HG03060 (cell line): ENCODE measurements at regions not wholly inside any gene's neighbourhood (a gene's known extent, or its start where the extent isn't known, plus 50 kb on each side); places are given as distances from the start of the nearest gene placed in this dataset.
"Not testable (repeated sequence)": the region's sequence is repeated elsewhere in the genome, so short reads cannot be mapped to it uniquely, and the experiment has no call there.

Experiments
- ATAC-seq: cut with Tn5 transposase; IDR thresholded peaks from one replicate; pipeline ENCODE4 v1.9.1; 2021; ENCODE audit warnings: low read depth, moderate number of reproducible peaks; ENCODE audit not compliant: unreplicated experiment

DNA sequence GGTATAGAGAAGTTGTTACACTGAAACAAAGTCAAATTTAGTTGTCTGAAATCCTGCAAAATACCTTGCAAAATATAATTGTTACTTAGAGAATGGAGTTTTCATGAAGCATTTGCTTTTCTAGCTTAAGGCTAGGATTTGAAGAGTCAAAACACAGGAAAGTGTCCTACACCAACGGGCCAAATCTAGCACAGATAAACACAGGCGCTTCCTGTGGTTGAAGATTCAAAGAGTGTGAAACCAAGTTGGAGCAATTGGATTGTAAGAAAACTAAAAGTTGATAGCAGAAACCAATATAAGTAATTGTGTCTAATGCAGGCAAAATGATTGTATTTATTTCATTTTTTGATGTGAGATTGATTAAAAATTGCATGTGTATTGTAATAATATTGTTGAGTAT lies 2002.5 kb upstream of the TENM3 start:
- ATAC-seq, result no peak

- no peak for ATAC-seq
Observed at GRCh38 chr4:180253419-180253818, 1989.8 kb upstream of the TENM3 start.

DNA sequence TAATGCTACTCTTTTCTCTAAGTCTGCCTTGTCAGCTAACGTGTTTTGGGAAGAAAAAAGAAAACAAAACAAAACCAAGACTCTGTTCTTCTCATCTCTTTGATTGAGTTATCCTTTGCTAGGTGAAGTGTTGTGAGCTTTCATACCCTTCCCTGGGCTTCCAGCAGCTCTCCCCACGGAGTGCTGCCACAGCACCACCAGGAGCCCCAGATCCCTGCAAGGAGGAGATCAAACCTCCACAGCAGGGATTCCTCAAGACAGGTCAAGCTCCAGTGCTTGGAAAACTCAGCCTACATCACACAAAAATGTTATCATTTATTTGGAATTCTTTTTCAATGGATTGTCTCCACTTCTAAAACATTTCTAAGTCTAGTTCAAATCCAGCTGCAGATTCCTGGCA lies 1981.9 kb upstream of the TENM3 start:
- no peak for ATAC-seq

DNA sequence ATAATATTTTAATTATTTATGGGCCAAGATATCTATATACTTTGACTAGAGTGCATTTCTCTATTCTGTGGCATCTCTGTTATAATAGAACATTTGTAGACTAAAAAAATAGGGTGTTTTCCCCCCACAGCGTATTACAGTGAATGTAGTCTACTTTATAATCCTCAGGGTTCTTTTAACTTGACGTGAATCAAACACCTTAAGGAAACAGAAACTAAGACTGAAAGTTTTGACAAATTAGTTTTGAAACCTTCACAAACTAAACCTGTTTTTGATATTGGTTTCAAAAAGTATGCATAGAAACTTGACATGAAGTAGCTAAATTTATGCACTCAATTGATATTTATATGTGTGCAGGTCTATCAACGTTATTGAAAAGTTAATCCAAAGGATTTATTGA lies 1963.1 kb upstream of the TENM3 start:
- peak; percentile 61 for ATAC-seq

DNA sequence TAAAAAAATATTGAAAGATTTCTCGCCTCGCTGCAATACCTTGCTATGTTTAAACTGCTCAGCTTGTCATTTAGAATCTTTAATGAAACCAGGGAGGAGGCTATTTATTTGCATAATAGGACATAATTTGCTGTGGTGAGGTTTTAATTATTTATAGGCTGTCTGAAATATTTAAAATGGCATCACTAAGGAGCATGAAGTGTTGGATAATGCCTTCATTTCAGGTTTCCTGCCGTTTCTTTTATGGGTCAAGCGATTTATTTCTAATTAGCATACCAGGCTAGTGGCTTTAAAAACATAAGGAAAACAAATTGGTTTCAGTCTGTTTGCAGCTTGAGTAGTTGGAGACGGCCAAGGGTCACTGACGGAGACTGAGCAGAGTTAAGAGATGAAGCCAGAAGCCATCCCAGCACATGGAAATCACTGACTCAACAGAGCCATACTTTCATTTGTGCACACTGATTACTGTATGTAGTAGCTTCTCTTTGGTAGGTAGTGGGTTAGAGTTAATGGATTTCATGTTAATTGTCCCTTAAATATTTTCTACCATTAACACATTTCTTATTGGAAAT lies 1962.4 kb upstream of the TENM3 start:
- no peak for ATAC-seq

DNA sequence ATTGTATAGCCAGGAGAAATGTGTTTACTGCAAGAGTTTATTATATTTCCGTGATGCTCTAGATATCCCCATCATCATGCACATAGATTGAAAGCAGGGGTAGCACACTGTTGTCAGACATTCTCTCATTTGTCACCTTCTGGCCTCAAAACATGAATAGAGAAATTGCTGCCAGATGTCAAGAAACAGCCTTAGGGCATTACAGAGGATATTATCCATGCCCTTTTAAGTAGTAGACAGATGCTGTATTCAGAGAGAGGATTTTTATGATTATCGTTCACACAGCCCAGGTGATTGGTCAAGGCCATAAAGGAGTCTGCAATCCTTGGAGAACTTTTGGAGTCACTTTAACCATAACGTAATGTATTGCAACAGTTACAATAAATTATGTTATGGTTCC lies 1961.5 kb upstream of the TENM3 start:
- no peak for ATAC-seq

DNA sequence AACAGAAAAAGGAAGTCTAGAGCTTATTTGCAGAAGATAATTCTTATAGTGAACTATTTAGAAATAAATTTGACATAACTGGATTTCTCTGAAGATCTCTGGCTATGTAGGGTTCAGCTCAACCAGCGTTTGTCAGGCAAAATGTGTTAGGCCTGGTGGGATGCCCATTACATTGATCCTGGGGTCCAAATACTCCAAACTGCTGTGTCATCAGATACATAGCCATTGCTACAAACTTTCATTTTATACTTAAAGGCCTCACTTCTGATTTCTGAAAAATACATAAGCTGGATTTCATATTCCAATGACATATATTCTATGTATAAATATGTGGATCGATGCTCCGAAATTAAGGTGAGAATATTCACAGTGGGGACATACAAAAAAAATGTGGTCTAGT lies 1958.9 kb upstream of the TENM3 start:
- ATAC-seq, result no peak

DNA sequence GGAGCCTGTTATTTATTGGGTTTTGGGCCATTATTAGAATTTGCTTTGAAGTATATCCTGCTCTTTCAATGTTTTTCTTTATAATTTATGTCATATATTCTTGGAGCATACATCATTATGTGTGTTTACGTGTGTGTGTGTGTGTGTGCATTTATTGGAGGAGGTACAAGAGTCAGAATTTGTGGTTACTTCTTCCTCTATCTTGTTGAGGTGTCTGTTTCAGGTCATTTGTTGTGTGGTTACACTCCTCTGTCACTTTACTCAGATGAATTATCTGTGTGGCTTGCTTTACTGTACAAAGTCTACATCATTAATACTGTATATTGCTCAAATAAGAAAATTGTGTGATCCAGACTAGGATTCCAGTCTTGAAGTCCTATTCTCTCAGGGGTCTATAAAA lies 1957.4 kb upstream of the TENM3 start:
- ATAC-seq, result peak; percentile 74

DNA sequence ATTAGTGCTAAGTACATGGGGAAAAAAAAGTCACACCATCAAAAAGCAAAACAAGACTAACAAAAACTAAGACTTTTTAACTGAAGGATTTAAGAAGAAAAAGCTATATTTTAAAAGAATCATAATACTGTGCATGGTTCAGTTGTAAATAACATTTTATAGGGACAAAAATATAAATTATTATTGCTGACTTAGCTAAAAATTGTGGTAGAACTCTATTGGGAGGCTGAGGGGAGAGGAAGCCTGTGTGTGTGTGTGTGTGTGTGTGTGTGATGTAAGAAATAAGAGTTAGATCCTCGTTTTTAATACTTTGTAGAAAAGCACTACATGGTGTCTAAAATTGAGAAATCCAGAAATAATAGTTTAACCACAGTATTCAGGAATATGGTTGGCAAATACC lies 1950.9 kb upstream of the TENM3 start:
- ATAC-seq, result no peak

GRCh38 chr4:180296036-180296599 lies 1947.1 kb upstream of the TENM3 start:
- no peak for ATAC-seq

GRCh38 chr4:180304321-180304720 lies 1938.9 kb upstream of the TENM3 start:
- ATAC-seq, result no peak

DNA sequence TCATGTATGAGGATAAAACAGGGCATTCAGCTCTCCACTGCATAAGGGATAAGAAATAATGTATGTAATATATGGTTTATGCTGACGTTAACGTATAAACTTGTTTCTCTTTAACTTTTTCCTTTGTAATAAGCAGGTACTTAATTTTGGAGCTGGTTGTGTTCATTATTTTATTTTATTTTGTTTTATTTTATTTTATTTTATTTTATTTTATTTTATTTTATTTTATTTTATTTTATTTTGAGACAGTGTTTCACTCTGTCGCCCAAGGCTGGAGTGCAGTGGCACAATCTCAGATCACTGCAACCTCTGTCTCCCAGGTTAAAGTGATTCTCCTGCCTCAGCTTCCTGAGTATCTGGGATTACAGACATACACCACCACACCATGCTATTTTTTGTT lies 1932.6 kb upstream of the TENM3 start:
- no peak for ATAC-seq

DNA sequence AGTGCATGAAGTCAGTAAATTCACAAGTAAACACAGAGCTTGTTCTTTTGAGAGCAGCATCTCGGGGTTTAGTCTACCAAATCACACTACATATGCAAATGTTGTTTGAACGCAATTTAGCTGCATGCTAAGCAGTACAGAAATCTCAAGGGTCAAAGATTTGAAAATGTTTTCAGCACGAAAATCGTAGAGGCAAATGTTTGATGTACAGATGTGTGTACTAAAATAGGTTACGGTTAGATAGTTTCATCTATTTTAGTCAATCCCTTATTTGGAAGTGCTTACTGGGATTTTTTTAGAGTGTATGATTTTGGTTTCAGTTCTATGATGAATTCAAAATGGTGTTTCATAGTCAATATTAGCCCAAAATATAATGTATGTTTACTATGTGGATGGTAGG lies 1928.2 kb upstream of the TENM3 start:
- ATAC-seq, result no peak

- ATAC-seq, result no peak
Observed at GRCh38 chr4:180330521-180330920, 1912.7 kb upstream of the TENM3 start.

DNA sequence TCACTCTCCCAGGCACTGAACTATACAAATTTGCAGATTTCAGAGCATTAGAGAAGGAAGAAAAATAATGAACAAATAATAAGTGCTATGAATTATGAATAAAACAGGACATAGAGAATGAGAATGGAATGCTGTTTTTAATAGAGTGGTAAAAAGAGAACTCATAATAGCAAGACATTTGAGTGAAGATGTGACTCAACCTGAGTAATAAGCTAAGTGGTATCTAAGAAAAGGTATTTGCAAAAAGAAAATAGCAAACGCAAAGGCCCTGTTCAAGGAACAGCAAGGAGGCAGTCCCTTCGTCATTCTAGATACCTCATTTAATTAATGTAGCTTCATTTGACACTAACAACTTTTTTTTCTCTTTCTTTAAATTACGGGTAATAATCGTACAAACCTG lies 1910.0 kb upstream of the TENM3 start:
- ATAC-seq, result no peak

DNA sequence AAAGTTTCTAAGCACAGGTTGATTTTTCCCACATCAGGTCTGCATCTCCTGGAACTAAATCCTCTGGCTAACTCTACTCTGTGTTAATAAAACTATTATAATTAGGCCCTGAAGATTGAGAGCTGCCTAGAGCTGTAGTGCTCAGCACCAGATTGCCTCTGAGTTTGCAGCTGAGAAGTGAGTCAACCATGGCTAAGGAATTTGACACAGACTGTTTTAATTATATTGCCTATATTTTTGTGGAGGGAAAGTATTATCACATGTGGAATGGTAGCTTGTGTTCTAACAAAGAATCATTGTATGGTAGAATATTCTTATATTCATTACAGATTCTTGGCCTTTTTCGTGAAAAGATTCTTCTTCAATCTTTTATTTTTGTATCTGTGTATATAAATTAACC lies 1907.6 kb upstream of the TENM3 start:
- no peak for ATAC-seq

- ATAC-seq, result no peak
Observed at GRCh38 chr4:180336494-180337090, 1906.6 kb upstream of the TENM3 start.

DNA sequence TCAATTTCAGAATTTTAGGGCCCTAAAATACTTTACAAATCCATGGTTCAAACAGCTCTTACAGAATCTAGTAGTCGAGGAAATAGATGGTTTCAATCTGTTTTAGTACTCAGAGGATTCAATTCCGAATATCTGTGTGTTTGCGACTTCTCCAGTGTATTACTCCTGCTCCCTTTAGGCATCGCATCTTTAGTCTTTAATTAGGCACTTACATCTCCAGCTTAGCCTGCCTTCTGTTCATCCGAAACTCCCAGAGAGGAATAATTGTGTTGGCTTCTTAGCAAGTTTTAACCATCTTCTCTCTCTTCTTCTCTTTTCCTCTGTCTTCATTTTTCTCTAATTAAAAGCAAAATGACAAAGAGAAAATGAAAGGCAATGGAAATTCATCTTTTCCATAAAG lies 1901.3 kb upstream of the TENM3 start:
- no peak for ATAC-seq

- ATAC-seq, result no peak
Observed at GRCh38 chr4:180350901-180351300, 1892.3 kb upstream of the TENM3 start.

GRCh38 chr4:180356766-180357165 lies 1886.4 kb upstream of the TENM3 start:
- no peak for ATAC-seq

- not testable (repeated sequence) for ATAC-seq
Observed at GRCh38 chr4:180360113-180360512, 1883.1 kb upstream of the TENM3 start.

GRCh38 chr4:180363815-180364214 lies 1879.4 kb upstream of the TENM3 start:
- no peak for ATAC-seq

DNA sequence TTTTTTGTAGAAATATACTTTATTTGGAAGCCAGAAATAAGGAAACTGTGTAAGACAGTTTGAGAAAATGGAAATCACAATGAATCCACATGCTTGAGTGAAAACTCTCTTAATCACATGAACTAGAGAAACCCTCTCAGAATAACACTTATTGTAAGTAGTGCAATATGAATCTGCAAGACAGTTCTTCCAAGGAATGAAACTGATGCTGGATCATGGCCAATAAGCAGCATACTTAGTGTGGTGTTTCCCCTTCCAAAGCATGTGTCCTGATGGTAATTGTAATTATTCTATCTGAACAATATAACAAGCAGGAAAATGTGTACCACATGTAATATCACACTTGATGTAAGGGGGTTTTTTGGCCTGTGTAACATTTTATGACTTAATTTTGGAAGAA lies 1870.5 kb upstream of the TENM3 start:
- ATAC-seq, result no peak
